Kidney (tissue), 13 donors: ENCODE measurements at regions not wholly inside any gene's neighbourhood (a gene's known extent, or its start where the extent isn't known, plus 50 kb on each side); places are given as distances from the start of the nearest gene placed in this dataset.

Experiments used
- DNase-seq, 5 donors: peaks; one replicate each; pipeline ENCODE4 v3.0.0-alpha.2; 2013 to 2020
- FAIRE-seq: peaks from 2 replicates; lab custom pipeline; 2012; peaks lifted over from hg19 to GRCh38; lab: Jason Lieb, UNC
- H3K27ac ChIP-seq, 2 donors: one replicate each; pipeline ENCODE4 v1.7.0; 2013; ENCODE audit warnings: low read depth in 2 of 2, low read length in 2 of 2, inconsistent platforms in 1 of 2
- H3K27me3 ChIP-seq: one replicate; pipeline ENCODE4 v1.7.1; 2013; ENCODE audit warnings: low read length, inconsistent platforms; ENCODE audit not compliant: control insufficient read depth, insufficient read depth
- H3K36me3 ChIP-seq, 3 donors: one replicate each; pipeline versions ENCODE4 v1.7.0 to v1.7.1; 2013; ENCODE audit warnings: low read length in 3 of 3, control low read depth in 1 of 3, inconsistent platforms in 1 of 3; ENCODE audit not compliant: insufficient read depth in 3 of 3, control insufficient read depth in 2 of 3
- H3K4me1 ChIP-seq, 3 donors: one replicate each; pipeline versions ENCODE4 v1.7.0 to v1.7.1; 2013; ENCODE audit warnings: low read length in 3 of 3, inconsistent platforms in 1 of 3, low read depth in 1 of 3; ENCODE audit not compliant: control insufficient read depth in 2 of 3, insufficient read depth in 2 of 3
- H3K4me3 ChIP-seq, 3 donors: one replicate each; pipeline versions ENCODE4 v1.7.0 to v1.8.1; 2013; ENCODE audit warnings: low read length in 3 of 3, control low read depth in 1 of 3, inconsistent platforms in 1 of 3
- H3K9ac ChIP-seq, 3 donors: one replicate each; pipeline versions ENCODE4 v1.7.0 to v1.7.1; 2013; ENCODE audit warnings: low read length in 3 of 3, control low read depth in 1 of 3, inconsistent platforms in 1 of 3
- H3K9me3 ChIP-seq, 3 donors: one replicate each; pipeline versions ENCODE4 v1.7.0 to v1.7.1; 2013; ENCODE audit warnings: low read length in 3 of 3, control low read depth in 1 of 3, inconsistent platforms in 1 of 3; ENCODE audit not compliant: control insufficient read depth in 2 of 3, insufficient read depth in 1 of 3
- intact Hi-C: fragments of 100-400 bp; cut with DNase I; formaldehyde crosslinking; loops from one replicate; pipeline ENCODE4 v1.11.1; 2022
- TF ChIP-seq, protein P1 (sequence below): IDR thresholded peaks from 3 replicates; pipeline ENCODE4 v1.5.1; 2012; ENCODE audit warnings: mild to moderate bottlenecking, moderate library complexity, borderline replicate concordance; ENCODE audit not compliant: insufficient read depth; ENCODE audit errors: extremely low read depth
- donor health status: control.
- donor health status: control.
- donor health status: control.
- donor health status: control.
- donor health status: control.
- donor health status: DM: yes; HTN: yes; CAD: no.
- donor health status: Normal renal cell carcinoma (clear cell type).

DNA sequence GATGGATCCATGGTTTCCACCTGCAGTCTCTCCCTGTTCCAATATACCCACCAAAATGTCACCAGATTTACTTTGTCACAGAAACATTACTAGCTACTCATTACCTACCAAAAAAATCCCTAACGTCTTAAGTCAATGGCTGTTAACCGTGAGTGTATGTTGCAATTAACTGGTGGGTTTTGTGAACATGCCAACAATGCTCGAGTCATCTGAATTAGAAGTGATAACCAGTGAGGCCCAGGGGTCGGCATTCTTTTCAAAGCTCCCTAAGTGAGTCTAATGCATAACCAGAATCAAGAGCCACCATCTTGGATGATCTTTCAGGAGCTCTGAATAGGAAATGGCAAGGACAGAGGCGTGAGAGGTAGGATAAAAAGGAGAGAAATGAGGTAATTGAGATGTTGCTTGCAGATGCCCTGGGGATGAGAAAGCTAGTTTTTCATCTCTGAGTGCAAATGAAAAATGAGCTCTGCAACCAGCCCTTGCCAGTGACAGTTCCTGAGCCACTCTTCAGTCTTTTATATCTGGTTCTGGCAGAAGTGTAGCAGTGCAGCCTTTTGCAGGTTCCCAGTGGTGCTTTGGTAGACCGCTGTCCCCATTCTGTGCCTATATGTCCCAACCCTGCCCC, 130.0 kb upstream of the RND3 start:
- FAIRE-seq (no peak), DNase-seq (no peak)
- intact Hi-C loops: no loop called here
- Histone ChIP-seq H3K36me3 (no peaks in the 10 kb centered on the region), H3K9ac (no peak overlapping the region), H3K4me1 (no peaks in the 10 kb centered on the region), H3K27ac (no peak overlapping the region), H3K4me3 (no peak overlapping the region), H3K27me3 (no peaks in the 10 kb centered on the region), H3K9me3 (no peaks in the 10 kb centered on the region)
- TF ChIP-seq, protein P1, sequence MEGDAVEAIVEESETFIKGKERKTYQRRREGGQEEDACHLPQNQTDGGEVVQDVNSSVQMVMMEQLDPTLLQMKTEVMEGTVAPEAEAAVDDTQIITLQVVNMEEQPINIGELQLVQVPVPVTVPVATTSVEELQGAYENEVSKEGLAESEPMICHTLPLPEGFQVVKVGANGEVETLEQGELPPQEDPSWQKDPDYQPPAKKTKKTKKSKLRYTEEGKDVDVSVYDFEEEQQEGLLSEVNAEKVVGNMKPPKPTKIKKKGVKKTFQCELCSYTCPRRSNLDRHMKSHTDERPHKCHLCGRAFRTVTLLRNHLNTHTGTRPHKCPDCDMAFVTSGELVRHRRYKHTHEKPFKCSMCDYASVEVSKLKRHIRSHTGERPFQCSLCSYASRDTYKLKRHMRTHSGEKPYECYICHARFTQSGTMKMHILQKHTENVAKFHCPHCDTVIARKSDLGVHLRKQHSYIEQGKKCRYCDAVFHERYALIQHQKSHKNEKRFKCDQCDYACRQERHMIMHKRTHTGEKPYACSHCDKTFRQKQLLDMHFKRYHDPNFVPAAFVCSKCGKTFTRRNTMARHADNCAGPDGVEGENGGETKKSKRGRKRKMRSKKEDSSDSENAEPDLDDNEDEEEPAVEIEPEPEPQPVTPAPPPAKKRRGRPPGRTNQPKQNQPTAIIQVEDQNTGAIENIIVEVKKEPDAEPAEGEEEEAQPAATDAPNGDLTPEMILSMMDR: no peak

DNA sequence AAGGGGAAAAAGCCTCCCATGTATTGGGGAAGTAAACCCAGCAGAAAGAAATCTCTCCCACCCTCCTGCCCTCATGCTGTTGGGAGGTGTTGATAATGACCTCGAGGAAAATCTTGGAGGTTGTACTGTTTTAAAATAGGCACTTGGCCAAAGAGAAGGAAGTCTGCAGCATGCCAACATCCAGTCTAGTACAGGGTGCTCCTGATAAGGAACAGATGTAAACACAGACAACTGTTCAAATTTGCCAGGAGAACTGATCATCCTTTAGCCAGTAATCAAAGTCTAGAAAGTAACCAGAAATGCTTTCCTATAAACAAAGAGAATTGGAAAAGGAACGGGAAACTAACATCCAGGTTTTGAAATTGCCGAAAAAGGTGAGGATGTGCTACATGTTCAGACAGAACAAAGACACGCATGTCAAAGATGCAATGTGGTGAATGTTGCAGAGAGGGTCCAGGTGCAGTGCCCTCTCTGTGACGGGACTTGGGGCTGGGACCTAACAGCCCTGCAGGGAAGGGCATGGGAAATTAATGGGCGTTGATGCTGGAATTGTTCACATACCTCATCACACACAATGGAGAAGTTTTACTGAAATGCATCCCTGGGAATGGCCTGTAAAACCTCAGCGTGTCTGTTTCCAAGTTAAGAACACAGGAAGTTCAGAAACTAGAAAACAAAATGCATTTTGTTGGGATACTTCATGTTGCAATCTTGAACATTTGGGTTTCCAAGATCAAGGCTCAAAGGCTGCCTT, 125.7 kb upstream of the RND3 start:
- H3K9ac ChIP-seq: no peak overlapping the region
- intact Hi-C loops: no loop called here
- FAIRE-seq (no peak), DNase-seq (no peak)
- no peaks in the 10 kb centered on the region for H3K27me3 ChIP-seq
- no peak overlapping the region for H3K27ac ChIP-seq
- no peak overlapping the region for H3K4me3 ChIP-seq
- no peaks in the 10 kb centered on the region for H3K9me3 ChIP-seq
- H3K36me3 ChIP-seq: no peaks in the 10 kb centered on the region
- H3K4me1 ChIP-seq: no peaks in the 10 kb centered on the region
- TF ChIP-seq, protein P1: no peak

GRCh38 chr2:150610670-150611279, 123.3 kb upstream of the RND3 start:
- H3K9me3 ChIP-seq: no peaks in the 10 kb centered on the region
- H3K36me3 ChIP-seq: no peaks in the 10 kb centered on the region
- no peaks in the 10 kb centered on the region for H3K27me3 ChIP-seq
- H3K9ac ChIP-seq: no peak overlapping the region
- no peak overlapping the region for H3K4me3 ChIP-seq
- TF ChIP-seq, protein P1: peak; percentile 30
- no peaks in the 10 kb centered on the region for H3K4me1 ChIP-seq
- H3K27ac ChIP-seq: no peak overlapping the region
- intact Hi-C loops: no loop called here
- DNase-seq (peak in 2 of 5 donors; percentile 48 to 49), FAIRE-seq (no peak)
